ENCODE measurements at regions not wholly inside any gene's neighbourhood (a gene's known extent, or its start where the extent isn't known, plus 50 kb on each side); places are given as distances from the start of the nearest gene placed in this dataset.

DNA sequence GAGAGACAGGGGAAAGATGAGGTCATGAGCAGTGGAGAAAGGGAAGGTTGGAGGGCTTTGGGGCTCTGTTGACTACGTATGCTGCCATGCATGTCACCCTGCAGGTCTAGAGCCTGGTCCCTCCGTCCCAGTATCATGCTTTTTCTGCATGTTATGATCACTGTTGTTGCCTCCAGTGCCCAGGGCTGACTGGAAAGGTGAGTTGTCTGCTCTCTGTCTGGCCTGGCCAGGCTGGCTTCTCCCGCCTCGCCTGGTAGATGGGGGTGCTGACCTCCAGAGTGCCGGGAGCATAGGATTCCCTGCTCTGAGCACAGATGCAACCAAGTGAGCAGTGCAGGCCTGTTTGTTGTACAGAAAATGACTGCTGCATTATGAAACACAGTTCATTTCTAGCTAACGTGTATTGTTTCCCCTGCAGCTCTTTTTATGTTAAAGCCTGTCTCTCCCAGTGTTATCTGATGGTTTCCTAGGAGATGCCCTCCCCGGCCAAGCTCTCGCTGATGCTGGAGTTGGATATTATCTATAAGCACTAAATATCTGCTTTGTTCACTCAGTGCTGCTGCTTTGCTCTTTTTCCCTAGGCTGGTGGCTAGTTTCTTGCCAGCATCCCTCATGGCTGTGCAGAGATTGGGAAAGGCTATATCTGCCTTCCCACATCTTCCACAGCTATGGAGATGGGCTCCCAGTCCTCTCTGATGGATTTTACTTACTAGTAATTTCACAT lies 158.2 kb downstream of the TDRD15 start:
- intact Hi-C loops (cut with micrococcal nuclease): no loop called here

DNA sequence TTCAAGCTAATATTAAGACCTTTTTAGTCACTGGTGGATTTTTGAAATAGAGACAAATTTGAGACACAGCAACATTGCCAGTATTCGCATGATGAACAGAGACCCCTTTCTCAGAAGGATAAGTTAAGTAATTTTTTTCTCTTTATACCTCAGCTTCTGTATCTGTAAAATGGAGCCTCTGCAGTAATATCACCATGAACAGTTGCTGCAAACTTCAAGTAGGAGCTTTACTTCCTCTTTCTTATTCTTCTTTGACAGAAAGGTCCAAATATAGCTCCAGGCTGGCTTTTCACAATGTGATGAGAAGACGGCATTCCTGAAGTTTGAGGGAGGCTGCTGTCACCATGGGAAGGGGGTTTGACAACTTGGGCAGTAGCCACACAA lies 158.7 kb downstream of the TDRD15 start:
- intact Hi-C loops (cut with micrococcal nuclease): no loop called here

DNA sequence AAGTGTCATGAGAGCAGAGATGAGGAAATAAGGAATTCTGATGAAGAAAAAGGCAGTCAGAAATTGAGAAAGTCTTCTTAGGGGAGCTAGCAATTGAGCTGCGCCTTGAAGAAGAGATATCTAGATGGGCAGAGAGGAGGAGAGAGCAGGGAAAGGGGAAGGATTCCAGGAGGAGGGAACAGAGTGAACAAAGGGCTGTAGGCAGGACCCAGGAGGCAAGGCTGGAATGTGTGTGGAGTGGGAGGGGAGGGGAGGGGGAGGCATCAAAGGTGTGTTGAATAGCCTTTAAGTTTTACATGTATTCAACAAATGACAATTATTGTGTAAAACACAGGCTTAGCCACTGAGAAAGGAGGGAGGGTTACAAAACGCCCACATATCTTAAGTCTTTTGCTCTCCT lies 164.5 kb downstream of the TDRD15 start:
- intact Hi-C loops (cut with micrococcal nuclease): no loop called here

DNA sequence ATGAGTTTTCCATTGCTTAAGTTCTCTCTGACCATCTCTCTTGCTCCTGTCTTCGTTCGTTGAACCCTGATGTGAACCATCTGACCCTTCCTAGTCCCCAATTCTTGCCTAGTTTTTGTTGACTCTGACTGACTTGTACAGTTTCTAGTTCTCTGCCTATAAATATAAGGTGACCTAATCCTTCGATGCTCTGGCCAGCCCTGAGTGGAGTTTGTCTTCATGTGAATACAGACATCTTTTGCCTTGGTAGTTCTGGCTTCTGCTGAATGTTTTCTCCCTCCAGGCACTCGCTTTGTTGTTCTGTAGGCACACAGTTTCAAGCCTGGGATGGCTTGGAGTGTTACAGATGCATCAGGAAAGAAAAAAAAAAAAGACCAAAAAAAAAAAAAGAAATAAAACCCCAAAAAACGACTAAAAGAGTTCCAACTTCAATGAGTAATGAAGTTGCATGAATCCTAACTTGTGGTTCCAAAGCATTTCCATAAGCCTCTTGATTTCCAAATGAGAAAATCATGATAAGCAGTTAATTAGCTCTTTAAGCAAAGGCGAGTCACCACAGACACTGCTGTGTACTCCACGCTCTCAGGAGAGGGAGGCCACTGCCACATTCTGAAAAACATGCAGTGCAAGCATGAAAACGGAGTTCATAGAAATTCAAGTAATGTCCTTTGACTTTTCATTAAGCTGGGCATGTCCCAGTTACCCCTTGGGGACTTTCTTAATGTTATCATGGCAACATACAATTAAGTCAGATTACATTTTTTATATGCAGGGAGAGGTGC lies 165.2 kb downstream of the TDRD15 start:
- intact Hi-C loops (cut with micrococcal nuclease): no loop called here

DNA sequence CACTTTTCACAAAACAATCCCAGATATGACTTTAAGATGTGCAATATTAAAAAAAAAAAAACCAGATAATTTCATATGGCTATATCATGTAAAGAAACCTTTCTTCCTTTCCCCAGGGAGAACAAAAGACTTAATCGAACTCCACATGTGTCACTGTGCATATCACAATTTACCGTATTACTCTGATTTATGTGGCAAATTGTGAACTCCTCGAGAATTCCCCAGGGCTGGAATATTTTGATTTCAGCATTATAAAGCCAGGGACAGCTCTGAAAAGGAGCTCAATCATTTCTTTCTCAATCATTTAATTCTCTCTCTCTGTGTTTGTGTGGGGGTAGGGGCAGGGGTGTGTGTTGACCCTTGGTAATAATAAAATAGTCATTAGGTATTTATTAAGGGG lies 165.8 kb downstream of the TDRD15 start:
- intact Hi-C loops (cut with micrococcal nuclease): no loop called here

GRCh38 chr2:21289989-21290388 lies 166.2 kb downstream of the TDRD15 start:
- intact Hi-C loops (cut with micrococcal nuclease): no loop called here

DNA sequence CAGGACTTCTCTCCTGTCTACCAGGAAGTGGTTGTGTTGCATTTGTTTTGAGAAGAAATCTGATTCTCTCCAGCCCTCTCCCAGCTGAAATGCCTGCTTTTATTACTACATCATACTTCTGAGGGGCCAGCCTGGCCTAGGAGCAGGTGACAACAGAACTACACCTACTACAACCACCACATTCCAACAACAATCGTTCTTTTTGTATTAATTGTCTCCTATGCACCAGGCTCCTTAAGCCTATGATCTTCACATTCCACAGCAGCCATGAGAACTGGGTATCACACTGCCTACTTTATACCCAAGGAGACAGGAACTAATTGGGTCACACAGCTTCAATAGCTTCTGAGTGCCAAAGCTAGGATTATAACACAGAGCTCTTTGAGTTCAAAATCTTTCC lies 167.7 kb downstream of the TDRD15 start:
- intact Hi-C loops (cut with micrococcal nuclease): no loop called here

- intact Hi-C loops (cut with micrococcal nuclease): no loop called here
These were observed 170.7 kb downstream of the TDRD15 start for GRCh38 chr2:21294446-21294845.

DNA sequence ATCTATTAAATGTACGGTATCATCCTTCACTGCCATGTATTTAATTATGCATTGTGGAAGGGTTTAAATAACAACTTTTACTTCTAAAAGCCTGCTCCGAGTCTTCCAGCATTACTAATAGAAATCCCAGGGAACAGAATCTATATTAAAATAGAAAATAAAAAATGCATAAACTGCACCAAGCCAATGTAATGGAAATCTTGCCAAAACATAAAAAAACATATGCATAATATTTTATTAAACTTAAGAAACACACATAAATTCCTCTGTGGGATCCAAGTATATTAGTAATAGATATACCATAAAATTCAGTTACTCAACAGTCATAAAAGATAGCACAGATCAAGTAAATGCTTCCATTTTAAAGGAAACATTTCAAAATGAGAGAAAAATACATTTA lies 175.6 kb downstream of the TDRD15 start:
- intact Hi-C loops (cut with micrococcal nuclease): no loop called here

GRCh38 chr2:21301871-21302455 lies 178.2 kb downstream of the TDRD15 start:
- intact Hi-C loops (cut with micrococcal nuclease): no loop called here

DNA sequence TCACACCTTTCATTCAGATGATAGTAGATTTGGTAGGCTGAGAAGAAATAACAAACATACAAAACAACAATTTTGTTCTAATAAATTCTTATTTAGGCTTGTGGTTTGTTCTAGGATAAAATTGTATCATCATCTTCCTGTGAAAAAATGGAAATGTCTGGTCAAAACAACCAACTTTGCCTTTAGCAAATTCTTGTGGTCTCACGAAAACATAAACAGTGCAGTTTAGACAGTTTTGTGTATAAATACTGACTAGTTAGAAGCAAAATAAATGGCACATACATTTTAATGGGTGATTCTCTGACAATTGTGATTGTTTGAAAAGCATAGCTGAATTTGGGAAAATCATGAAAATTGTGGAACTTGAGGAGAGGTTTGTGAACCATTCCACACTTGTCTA lies 180.1 kb downstream of the TDRD15 start:
- intact Hi-C loops (cut with micrococcal nuclease): no loop called here

GRCh38 chr2:21305581-21305980 lies 181.8 kb downstream of the TDRD15 start:
- intact Hi-C loops (cut with micrococcal nuclease): no loop called here

- intact Hi-C loops (cut with micrococcal nuclease): no loop called here
These were observed 182.5 kb downstream of the TDRD15 start for GRCh38 chr2:21306235-21306634.

DNA sequence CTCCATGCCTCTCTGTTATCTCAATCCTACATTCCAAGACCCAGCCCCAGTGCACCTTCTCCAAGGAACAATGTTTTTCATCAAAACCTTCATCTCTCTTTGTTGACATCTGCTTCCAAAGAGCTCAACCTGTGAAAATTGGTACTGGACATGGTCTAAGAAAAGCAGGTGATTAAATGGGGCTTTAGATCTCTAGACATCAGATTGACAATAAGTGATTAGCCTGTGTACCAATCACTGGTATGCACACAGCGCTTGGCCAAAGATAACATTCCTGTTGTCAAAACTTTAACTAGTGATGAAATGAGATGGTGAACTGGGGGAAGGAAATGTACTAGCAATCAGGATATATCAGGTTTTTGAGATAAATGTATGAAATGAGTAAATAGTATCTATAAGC lies 183.3 kb downstream of the TDRD15 start:
- intact Hi-C loops (cut with micrococcal nuclease): no loop called here

- intact Hi-C loops (cut with micrococcal nuclease): no loop called here
These were observed 186.7 kb downstream of the TDRD15 start for GRCh38 chr2:21310493-21310892.

- intact Hi-C loops (cut with micrococcal nuclease): no loop called here
These were observed 190.6 kb downstream of the TDRD15 start for GRCh38 chr2:21314322-21314835.

- intact Hi-C loops (cut with micrococcal nuclease): loop anchor here (1.0 kb wide), 1 partner anchor 275 kb away; no protein-coding TSS in a partner anchor
These were observed 193.4 kb downstream of the TDRD15 start for GRCh38 chr2:21317131-21317530.

GRCh38 chr2:21318263-21318662 lies 194.5 kb downstream of the TDRD15 start:
- intact Hi-C loops (cut with micrococcal nuclease): no loop called here

- intact Hi-C loops (cut with micrococcal nuclease): no loop called here
These were observed 202.4 kb downstream of the TDRD15 start for GRCh38 chr2:21326152-21326551.

DNA sequence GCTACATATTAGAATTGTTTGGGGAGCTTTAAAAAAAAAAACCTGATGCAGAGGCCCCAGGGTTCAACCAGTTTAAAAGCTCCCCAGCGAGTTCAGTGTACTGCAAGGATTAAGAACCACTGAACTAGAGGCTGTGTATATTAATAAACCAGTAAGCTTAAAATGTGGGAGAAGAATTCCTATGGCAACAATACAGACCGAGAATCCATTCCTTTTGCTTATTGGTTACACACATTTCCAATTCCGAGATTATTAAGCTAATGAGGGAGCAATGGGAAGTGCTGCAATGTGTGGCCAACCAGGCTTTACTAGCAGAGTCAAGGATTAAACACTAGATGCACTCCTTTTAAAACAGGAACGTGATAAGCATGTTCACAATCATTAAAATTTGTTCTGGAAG lies 204.4 kb downstream of the TDRD15 start:
- intact Hi-C loops (cut with micrococcal nuclease): no loop called here

DNA sequence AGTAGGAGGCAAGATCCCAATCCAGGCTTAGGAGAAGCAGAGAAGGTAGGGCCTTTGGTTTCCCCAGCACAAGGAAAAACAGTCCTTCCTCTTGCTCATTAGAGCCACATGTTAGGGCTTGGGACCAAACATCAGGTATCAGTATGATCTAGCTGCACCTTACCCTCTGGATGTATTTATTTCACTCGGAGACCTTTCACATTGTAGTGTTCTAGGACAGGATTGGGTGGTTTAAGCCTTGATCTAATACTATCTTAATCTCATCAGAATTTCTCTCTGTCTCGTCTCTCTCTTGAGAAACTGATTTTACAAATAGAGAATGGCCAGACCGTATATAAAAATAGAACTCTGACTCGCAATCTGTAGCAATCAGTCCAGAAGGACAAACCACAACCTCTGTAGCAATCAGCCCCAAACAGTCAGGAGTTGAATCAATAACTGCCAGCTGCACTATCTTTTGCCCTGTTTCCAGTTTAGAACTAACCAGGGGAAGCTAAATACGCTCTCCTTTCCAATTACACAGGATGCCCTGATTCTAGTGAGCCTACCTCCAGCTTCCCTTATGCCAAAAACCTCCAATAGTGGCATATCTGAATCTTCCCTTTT lies 207.1 kb downstream of the TDRD15 start:
- intact Hi-C loops (cut with micrococcal nuclease): no loop called here
